Tibial nerve (tissue), 4 donors: ENCODE measurements at regions not wholly inside any gene's neighbourhood (a gene's known extent, or its start where the extent isn't known, plus 50 kb on each side); places are given as distances from the start of the nearest gene placed in this dataset.

Experiments used
- EP300 ChIP-seq, 2 donors: sonication (generic); formaldehyde crosslinking; IDR thresholded peaks; one replicate each; pipeline ENCODE4 v1.6.1; 2017; ENCODE audit warnings: antibody characterized with exemption in 2 of 2, mild to moderate bottlenecking in 1 of 2
- POLR2A ChIP-seq, 2 donors: fragments of 450-650 bp; IDR thresholded peaks; one replicate each; pipeline ENCODE4 v1.6.1; 2017; ENCODE audit warnings: antibody characterized with exemption in 2 of 2, mild to moderate bottlenecking in 2 of 2, moderate library complexity in 2 of 2
- TF ChIP-seq, protein P1 (sequence below), 5 experiments: fragments of 200-600 bp in 3 of 5; fragments of 450-650 bp in 2 of 5; sonication (generic) in 3 of 5; IDR thresholded peaks; one replicate each; pipeline ENCODE4 v1.5.1; 2016 to 2019; ENCODE audit warnings: antibody characterized with exemption in 5 of 5, mild to moderate bottlenecking in 3 of 5, moderate library complexity in 2 of 5

DNA sequence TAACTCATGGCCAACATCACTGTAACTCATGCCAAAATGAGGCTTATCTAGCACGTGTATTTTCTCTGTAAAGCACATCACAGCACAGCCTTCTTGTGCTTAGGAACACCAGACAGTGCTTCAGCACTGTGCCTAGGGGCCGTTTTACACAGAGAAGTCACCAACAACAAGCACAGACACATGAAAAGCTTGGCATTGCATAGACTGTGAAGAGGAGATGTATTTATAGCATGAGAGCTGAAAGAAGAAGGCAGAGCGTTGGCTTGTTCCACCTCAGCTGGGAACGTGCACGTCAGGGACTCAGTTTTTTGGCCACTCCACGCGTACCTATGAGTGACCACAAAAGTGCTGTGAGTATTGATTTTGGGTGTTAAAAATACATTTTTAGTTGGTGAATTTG is 116.3 kb upstream of the SFRP2 start:
- TF ChIP-seq, protein P1, sequence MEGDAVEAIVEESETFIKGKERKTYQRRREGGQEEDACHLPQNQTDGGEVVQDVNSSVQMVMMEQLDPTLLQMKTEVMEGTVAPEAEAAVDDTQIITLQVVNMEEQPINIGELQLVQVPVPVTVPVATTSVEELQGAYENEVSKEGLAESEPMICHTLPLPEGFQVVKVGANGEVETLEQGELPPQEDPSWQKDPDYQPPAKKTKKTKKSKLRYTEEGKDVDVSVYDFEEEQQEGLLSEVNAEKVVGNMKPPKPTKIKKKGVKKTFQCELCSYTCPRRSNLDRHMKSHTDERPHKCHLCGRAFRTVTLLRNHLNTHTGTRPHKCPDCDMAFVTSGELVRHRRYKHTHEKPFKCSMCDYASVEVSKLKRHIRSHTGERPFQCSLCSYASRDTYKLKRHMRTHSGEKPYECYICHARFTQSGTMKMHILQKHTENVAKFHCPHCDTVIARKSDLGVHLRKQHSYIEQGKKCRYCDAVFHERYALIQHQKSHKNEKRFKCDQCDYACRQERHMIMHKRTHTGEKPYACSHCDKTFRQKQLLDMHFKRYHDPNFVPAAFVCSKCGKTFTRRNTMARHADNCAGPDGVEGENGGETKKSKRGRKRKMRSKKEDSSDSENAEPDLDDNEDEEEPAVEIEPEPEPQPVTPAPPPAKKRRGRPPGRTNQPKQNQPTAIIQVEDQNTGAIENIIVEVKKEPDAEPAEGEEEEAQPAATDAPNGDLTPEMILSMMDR (IDR thresholded peaks at IDR 0.05), result no peak
- TF ChIP-seq POLR2A (IDR thresholded peaks at IDR 0.05), result no peak
- TF ChIP-seq EP300 (IDR thresholded peaks at IDR 0.05), result no peak
